ENCODE measurements at regions not wholly inside any gene's neighbourhood (a gene's known extent, or its start where the extent isn't known, plus 50 kb on each side); places are given as distances from the start of the nearest gene placed in this dataset.

DNA sequence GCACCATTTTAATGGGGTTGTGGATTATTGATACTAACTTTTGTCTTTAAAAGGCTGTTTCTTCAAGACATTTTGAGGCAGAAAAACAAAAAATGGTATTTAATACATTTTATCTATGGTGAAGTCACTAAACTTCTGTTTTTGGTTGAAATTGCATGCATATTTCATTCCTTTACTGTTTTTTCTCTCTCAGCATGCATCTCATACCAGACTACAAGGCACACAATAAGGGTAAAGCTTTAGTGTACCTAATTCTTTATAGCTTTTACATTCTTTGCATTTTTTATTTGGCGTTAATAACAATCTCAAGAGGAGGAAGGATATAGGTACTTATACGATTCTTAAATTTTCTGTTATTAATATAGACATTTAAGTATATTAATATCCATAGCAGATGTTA, 151.0 kb upstream of the DKK2 start:
- DNase-seq (ENCODE audit: low read depth in 4 of 4, low spot score in 3 of 4) = no peak

DNA sequence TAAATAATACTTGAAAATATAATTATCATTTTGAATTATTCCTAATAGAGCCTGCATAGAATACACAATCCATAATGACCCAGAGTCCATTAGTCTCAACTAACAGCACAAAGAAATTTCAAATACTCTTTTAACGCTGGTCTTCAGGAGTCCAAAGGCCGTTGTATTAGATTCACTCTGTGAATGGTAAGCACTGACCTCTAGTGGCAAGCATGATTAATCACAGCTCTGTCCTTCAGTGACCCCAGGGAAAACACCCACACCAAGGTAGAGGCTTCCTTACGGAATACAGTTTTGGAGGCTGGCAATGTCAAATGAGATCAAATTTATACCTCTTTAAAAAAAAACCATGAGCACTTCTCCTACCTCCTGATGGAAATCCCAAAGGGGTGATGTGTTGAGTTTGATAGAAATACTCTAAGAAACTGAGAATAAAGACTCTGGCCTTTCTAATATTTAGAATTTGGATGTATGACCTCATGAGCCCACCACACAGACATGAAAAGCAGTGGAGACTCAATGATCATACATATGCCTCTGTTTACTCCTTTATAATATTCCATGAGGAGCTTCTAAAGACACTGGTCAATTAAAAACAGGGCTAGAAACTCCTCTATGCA, 147.2 kb upstream of the DKK2 start:
- peak; percentile 12 to 41 (median 27) for DNase-seq (ENCODE audit: low read depth in 4 of 4, low spot score in 3 of 4)

GRCh38 chr4:107182347-107182746, 146.2 kb upstream of the DKK2 start:
- no peak for DNase-seq (ENCODE audit: low read depth in 4 of 4, low spot score in 3 of 4)

- no peak for DNase-seq (ENCODE audit: low read depth in 4 of 4, low spot score in 3 of 4)
These were observed 130.8 kb upstream of the DKK2 start for GRCh38 chr4:107166873-107167450.

- DNase-seq (ENCODE audit: low read depth in 4 of 4, low spot score in 3 of 4) = no peak
These were observed 130.1 kb upstream of the DKK2 start for GRCh38 chr4:107166181-107166580.

DNA sequence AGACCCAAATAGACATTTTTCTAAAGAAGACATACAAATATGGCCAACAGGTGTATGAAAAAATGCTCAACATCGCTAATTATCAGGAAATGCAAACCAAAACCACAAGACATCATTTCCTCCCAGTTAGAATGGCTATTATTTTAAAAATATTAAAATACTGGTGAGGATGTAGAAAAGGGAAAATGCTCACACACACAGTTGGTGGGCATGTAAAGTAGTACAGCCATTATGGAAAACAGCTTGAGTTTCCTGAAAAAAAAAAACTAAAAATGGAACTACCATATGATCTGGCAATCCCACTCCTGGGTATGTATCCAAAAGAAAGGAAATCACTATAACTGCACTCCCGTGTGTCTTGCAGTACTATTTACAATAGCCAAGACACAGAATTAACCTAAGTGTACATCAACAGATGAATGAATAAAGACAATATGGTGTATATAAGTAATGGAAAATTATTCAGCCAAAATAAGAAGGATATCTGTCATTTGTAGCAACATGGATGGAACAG, 128.9 kb upstream of the DKK2 start:
- no peak for DNase-seq (ENCODE audit: low read depth in 4 of 4, low spot score in 3 of 4)

GRCh38 chr4:107156443-107156842, 120.3 kb upstream of the DKK2 start:
- DNase-seq (ENCODE audit: low read depth in 4 of 4, low spot score in 3 of 4) = no peak

DNA sequence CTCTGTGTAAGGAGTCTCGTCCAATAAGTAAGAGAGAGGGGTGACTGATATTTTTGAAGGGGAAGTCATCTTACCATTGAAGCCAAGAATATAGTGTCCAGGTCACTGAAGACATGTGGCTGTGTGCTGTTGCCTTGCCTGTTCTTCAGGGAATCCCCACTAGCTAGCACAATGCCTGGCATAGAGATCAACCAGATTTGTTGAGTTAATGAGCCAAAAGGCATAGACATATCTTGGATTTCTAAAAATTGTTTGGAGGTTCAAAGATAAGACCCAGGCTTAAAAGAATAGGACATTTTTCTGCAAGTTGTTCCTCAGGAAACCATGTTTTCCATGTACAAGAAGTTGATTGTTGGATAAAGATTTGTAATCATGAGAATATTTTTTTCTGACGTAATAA, 119.3 kb upstream of the DKK2 start:
- no peak for DNase-seq (ENCODE audit: low read depth in 4 of 4, low spot score in 3 of 4)

DNA sequence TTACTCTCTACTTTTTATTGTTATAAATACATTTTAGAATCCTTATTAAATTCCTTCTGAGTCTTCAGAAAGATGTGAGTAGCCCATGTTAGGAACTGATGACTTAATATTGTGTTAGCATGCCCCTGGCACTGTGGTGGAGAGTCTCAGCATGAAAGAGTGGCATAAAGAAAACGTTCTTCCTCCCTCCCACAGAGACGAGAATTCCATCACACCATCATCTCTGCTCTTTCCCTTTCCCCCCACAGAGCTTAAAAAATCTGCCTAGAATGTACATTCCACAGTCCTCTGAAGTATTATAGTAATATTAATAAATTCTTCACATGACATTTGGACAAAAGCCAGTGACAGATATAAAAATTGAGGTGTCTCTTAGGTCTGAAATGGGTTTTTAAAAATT, 117.8 kb upstream of the DKK2 start:
- no peak for DNase-seq (ENCODE audit: low read depth in 4 of 4, low spot score in 3 of 4)

DNA sequence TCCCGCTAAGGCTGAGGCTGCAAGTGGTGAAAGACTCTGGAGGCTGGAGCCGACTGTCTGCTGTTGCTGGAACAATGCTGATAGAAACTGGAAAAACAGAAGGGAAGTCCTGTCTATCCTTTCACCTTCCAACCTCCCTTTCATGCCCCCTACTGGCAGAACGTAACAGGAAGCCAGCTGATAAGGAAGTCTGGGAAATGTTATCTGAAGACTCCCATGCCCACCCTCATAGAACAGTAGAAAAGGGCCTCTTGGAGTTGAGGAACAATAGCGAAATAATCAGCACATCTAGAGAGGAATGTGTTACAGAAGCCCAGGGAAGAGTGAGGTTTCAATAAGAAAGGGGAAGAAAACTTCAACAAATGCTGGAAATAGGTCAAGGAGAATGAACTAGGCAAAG, 117.1 kb upstream of the DKK2 start:
- DNase-seq (ENCODE audit: low read depth in 4 of 4, low spot score in 3 of 4) = no peak

- no peak for DNase-seq (ENCODE audit: low read depth in 4 of 4, low spot score in 3 of 4)
These were observed 115.1 kb upstream of the DKK2 start for GRCh38 chr4:107151173-107151572.

DNA sequence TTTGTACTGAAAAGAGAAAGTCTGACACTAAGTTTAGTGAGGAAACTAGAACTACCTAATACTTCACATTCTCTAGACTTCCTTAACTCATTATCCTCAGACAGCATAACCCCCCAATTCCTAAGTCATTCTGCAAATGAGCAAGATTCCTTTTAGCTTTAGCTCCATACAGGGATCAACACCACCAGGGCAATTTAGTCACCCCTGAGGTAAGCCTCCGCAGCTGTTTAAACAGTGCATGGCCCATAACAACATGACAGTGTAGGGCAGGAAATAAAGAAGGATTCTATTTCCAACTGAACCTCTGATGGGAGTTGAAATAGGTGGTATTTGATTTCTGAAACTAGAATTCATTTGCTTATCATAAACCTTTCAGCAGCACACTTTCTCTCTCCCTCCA, 112.8 kb upstream of the DKK2 start:
- no peak for DNase-seq (ENCODE audit: low read depth in 4 of 4, low spot score in 3 of 4)

GRCh38 chr4:107147873-107148272, 111.8 kb upstream of the DKK2 start:
- DNase-seq (ENCODE audit: low read depth in 4 of 4, low spot score in 3 of 4) = no peak

DNA sequence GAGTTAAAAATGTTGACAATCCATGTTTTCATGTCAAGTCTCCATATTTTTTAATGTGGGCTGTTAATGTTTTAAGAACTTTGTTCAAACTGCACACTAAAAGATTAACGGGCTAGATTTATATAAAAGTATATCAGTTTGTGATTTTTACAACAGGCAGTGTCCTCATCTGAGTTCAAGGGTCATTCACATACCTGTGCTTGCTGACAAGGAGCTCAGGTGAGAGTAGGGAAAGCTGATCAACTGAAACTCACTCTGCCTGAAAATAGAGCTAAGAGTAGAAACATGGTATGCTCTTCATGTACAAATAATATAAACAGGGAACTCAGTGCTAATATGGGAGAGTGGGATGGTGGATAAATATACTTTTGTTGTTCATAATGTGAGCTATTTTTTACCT, 102.3 kb upstream of the DKK2 start:
- no peak for DNase-seq (ENCODE audit: low read depth in 4 of 4, low spot score in 3 of 4)

DNA sequence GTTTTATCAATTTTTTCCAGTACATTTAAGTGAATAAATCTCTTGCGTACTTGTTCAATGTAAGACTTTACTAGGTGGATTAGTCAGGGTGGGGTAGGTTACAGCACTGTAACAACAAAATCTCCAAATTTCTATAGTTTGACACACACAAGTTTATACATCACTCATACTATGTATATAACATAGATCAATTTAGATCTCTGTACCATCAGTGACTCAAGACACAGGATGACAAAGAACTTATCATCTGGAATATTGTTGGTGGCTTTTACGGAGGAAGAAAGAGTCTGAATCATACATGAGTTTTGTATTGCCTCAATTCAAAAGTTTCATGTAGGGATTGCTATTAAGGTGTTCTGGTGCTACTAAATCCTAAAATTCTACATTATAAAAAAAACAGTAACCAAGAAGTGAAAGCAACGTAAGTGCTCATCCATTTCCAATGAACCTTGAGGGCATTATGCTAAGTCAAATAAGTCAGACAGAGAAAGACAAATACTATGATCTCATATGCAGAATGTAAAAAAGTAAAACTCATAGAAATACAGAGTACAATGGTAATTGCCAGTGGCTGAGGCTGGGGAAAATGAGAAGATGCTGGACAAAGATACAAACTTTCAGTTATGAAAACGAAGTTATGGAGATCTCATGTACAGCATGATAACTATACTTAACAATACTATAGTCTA, 98.0 kb upstream of the DKK2 start:
- DNase-seq (ENCODE audit: low read depth in 4 of 4, low spot score in 3 of 4) = no peak

GRCh38 chr4:107131295-107131694, 95.2 kb upstream of the DKK2 start:
- no peak for DNase-seq (ENCODE audit: low read depth in 4 of 4, low spot score in 3 of 4)

DNA sequence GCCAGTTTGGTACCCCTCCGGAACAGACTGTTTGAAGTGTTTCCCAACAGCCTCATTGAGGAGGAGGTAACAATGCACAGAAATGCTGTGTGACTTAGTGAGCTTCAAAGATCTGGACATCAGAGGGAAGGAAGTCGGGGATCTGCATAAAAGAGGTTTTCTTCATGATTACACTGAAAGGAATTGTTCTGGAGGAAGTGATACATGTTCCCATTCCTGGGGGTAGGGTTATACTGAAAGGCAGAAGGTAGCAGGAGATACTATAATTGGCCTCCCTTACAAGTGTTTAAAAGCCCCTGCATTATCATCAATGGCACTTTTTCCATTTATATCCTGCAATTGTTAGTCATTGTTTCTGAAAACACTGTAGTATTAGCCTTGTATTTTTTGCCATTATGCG, 94.0 kb upstream of the DKK2 start:
- no peak for DNase-seq (ENCODE audit: low read depth in 4 of 4, low spot score in 3 of 4)

GRCh38 chr4:107129611-107130010, 93.5 kb upstream of the DKK2 start:
- no peak for DNase-seq (ENCODE audit: low read depth in 4 of 4, low spot score in 3 of 4)

GRCh38 chr4:107129076-107129475, 93.0 kb upstream of the DKK2 start:
- DNase-seq (ENCODE audit: low read depth in 4 of 4, low spot score in 3 of 4) = no peak

GRCh38 chr4:107128116-107128515, 92.0 kb upstream of the DKK2 start:
- no peak for DNase-seq (ENCODE audit: low read depth in 4 of 4, low spot score in 3 of 4)

DNA sequence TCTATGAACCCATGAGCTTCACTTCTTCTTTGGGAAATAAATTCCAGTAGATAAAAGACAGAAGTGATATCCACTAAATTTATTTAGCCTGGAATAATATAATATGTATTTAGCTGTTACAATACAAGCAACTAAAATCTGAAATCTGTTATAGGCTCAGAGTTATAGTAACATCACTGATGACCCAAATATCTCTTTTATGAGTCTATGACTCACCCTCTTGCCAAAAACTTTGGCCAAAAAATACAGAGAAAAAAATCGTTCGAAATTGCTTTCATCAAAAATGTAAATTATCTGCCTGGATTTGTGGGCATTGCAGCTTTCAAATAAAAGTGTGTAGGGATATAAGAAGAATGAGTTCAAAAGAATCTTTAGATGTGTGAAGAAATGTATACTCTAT, 89.4 kb upstream of the DKK2 start:
- no peak for DNase-seq (ENCODE audit: low read depth in 4 of 4, low spot score in 3 of 4)

DNA sequence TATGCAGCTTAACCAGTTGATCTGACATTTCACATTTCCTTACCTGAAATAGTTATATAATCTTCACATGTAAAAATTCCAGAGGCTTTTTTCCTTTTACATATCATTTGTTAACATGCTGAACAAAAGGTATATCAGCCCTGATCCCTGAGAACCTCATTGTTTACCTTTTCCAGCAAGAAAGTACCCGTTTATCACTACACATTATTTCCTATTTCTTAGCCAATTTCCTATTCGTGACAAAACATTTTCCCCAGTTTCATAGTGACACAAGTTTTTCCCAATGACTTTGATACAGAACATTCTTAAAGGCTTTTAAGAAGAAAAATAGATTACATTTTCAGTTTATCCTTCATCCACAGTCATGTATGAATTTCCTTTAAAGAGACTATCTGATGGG, 86.6 kb upstream of the DKK2 start:
- no peak for DNase-seq (ENCODE audit: low read depth in 4 of 4, low spot score in 3 of 4)

Measured in left renal pelvis (tissue), 4 donors.